HG02798 (cell line): ENCODE measurements at regions not wholly inside any gene's neighbourhood (a gene's known extent, or its start where the extent isn't known, plus 50 kb on each side); places are given as distances from the start of the nearest gene placed in this dataset.
A peak's percentile ranks its signal among the peaks of the same experiment; 100 is the strongest.

Experiments used
- ATAC-seq: cut with Tn5 transposase; IDR thresholded peaks from one replicate; pipeline ENCODE4 v1.9.1; 2021; ENCODE audit warnings: mild to moderate bottlenecking; ENCODE audit not compliant: unreplicated experiment, poor library complexity

GRCh38 chr4:163621821-163622220 lies 127.3 kb downstream of the TMA16 start:
- ATAC-seq = no peak

- no peak for ATAC-seq
Measured at GRCh38 chr4:163622379-163623035, 128.0 kb downstream of the TMA16 start.

GRCh38 chr4:163623787-163624186 lies 129.3 kb downstream of the TMA16 start:
- no peak for ATAC-seq

- ATAC-seq = no peak
Measured at GRCh38 chr4:163624727-163625126, 130.2 kb downstream of the TMA16 start.

DNA sequence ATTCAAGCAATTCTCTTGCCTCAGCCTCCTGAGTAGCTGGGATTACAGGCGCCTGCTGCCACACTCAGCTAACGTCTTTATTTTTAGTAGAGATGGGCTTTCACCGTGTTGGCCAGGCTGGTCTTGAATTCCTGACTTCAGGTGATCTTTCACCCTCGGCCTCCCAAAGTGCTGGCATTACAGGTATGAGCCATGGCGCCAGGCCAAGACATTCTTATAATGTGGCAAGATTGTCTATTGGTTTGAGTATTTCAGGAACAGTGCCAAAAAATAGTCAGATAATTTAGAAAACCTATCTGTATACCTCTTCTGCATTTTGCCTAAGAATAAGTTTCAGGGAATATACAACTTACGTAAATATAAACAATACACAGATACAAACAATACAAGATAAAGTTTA lies 136.8 kb downstream of the TMA16 start:
- ATAC-seq = no peak

DNA sequence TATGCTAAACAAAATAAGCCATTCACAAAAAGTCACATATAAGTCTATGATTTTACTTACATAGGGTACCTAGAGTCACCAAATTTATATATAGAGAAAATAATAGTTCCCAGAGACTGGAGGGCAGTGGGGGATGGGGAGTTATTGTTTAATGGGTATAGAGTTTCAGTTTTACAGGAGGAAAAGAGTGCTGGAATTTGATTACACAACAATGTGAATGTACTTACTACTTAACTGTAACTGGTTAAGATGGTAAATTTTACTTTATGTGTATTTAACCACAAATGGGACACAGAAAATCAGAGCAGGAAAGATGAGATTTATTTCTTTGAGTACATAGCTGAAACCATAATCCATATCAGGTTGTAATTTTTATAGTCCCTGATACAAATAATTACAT lies 144.4 kb downstream of the TMA16 start:
- no peak for ATAC-seq

DNA sequence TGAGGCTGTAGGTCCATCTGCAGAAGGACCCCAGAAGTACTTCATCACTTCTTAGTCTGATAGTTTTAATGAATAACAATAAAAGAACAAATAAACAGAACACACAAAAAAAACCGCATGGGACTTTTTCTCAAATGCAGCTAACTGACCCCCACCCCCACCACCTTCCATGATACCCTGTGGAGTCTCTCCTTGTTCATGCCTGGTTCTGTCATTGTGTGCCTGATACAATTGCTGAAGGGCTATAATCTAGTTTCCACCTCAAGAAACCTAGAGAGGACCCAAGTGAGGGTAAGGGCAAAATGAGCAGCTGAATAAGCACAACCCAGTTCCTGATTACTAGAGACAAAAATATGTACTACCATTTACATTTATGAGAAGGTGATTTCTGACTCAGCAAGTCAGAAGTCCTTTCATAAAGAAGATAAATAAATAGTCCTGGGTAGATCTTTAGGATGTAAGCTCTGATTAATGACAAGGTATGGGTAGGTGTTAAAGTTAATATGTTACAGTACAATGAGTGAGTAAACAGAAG lies 155.1 kb downstream of the TMA16 start:
- ATAC-seq = no peak

- no peak for ATAC-seq
Measured at GRCh38 chr4:163651761-163652160, 157.3 kb downstream of the TMA16 start.

GRCh38 chr4:163654621-163655020 lies 160.1 kb downstream of the TMA16 start:
- no peak for ATAC-seq

GRCh38 chr4:163660636-163661035 lies 166.1 kb downstream of the TMA16 start:
- no peak for ATAC-seq

DNA sequence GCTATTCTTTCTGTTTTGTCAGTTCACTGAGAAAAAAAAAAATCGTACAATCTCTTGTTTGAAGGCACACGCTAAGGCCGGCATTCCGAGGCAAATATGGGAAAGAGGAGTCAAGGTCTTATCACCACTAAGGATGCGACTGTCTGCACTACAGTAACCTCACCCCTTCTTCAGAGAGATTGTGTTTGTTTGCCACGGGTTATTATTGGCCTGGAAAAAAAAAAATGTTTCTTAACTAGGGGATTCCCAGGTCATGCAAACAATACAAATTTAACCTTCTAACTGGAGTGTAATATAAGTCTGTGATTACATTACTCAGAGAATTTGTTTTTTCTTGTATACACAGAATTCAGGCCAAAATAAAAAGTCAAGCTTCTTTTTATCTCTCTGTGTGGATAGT lies 168.3 kb downstream of the TMA16 start:
- ATAC-seq = peak; percentile 43

GRCh38 chr4:163663454-163664225 lies 169.2 kb downstream of the TMA16 start:
- ATAC-seq = peak; percentile 82

- ATAC-seq = no peak
Measured at GRCh38 chr4:163665101-163665500, 170.6 kb downstream of the TMA16 start.

- peak; percentile 43 for ATAC-seq
Measured at GRCh38 chr4:163665521-163666331, 171.2 kb downstream of the TMA16 start.

DNA sequence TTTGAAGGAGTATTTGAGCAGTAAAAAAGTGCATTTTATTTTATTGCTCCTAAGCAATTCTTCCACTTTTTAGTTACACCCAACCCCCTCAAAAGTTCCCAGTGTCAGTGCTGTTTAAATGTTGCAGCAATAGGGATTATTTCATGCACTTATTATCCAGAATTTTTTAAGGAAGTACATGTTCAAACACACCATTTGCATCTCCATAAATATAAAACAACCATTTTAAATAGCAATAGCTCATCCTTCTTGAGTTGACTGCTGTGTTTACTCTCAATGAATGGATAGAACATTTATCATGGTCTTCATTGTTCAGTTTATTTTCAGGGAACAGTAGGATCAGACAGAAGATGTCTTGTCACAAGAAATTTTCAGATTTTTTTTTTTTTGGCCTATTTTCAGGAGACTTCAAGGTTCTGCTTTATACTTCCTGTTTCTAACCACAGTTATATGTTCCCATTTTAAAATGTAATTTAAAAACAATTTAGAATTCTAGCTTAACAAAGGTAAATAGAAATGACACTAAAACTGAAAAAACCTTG lies 171.9 kb downstream of the TMA16 start:
- no peak for ATAC-seq

GRCh38 chr4:163672751-163673150 lies 178.3 kb downstream of the TMA16 start:
- ATAC-seq = no peak

DNA sequence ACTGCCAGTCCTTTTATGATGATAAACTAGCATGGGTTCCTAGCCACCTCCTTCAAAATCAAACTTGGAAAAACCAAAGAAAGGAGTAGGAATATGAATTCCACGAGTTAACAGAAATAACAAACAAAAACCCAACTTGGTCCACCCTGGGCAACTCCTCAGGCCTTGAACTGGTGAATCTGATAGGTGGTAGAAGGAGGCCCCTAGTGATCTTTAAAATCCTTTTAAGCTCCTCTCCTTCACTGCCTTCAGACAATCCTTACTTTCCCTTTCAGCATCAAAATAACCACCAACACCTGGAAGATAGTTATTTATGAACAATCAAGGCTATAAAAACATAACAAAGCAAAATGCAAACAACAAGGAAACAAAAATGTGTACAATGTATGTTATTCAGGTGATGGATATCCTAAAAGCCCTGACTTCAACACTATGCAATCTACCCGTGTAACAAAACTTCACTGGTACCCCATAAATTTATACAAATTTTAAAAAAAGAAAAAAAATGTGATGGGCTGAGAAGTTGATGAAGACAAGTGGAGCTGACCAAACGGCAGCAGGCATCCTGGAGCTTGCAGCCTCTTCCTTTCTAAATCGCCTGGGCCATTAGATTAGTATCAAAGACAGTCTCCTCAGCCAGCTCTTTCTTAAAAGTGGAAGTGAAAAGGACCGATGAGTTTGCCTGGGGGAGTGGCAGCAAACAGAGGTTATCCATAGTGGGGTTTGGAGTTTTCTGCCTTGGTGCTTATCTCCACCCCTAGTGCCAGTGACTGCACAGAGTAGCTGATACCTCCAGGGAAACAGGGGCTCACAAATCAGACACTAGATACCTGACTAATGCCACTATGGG lies 179.6 kb downstream of the TMA16 start:
- ATAC-seq = peak; percentile 52

- no peak for ATAC-seq
Measured at GRCh38 chr4:163679189-163679588, 184.7 kb downstream of the TMA16 start.

DNA sequence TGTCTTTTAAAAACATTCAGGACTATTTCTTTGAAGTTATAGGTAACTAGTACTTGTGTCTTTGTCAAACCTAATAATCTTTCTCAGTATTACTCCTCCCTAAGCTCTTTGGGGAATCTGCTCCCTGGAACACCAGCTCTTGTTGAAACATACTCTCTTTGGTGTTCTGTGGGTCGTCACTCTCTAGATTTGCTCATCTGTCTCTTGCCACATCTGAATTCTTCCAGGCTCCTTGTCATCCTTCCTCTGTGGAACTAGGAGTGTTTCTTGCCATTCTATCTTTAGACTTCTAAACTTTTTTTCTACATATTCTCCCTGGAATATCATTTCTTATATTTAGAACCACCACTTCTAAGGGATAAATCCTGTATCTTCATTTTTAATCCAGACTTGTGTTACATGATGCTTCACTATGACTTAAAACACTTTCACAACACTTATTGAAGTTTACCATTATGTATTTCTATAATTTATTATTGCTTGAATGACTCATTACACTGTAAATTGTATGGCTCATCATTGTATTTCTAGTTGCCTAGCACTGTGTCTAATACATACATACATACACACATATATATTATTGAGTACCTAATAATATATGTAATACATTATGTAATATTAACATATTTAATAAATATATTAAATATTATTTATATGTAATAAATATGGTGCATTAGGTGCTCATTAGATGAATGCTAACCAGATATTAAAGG lies 186.1 kb downstream of the TMA16 start:
- ATAC-seq = no peak
